Lower leg skin (tissue), 4 donors: ENCODE measurements at regions not wholly inside any gene's neighbourhood (a gene's known extent, or its start where the extent isn't known, plus 50 kb on each side); places are given as distances from the start of the nearest gene placed in this dataset.

Experiments used
- DNase-seq, 2 donors: peaks; one replicate each; pipeline ENCODE4 v3.0.0-alpha.2; 2019; ENCODE audit warnings: low spot score in 2 of 2
- H3K4me3 ChIP-seq: fragments of 200-600 bp; sonication (generic); 2 replicates; pipeline ENCODE4 v1.5.1; 2017; ENCODE audit warnings: mild to moderate bottlenecking, low read depth; ENCODE audit not compliant: poor library complexity, severe bottlenecking
- CTCF ChIP-seq, 3 donors: fragments of 450-650 bp; IDR thresholded peaks; one replicate each; pipeline ENCODE4 v1.5.1; 2016; ENCODE audit warnings: antibody characterized with exemption in 3 of 3, mild to moderate bottlenecking in 3 of 3, moderate library complexity in 2 of 3
- POLR2A ChIP-seq, 2 donors: fragments of 450-650 bp; IDR thresholded peaks; one replicate each; pipeline ENCODE4 v1.6.1; 2016 to 2017; ENCODE audit warnings: antibody characterized with exemption in 2 of 2, mild to moderate bottlenecking in 1 of 2, moderate library complexity in 1 of 2
- WGBS, 2 donors: methylation state at CpG; one replicate each; pipeline ENCODE4 v1.1.5; 2018; 5-methylcytosine and 5-hydroxymethylcytosine counted together
- intact Hi-C: fragments of 100-400 bp; cut with DNase I; formaldehyde crosslinking; loops from one replicate; pipeline ENCODE4 v1.15.0; 2023; ENCODE audit warnings: low total_unique reads

GRCh38 chr14:65941091-65941490 is 528.6 kb downstream of the FUT8 start:
- 74% methylated on average over 4 of the region's 4 CpGs for WGBS, 2 donors
- TF ChIP-seq CTCF (IDR thresholded peaks at IDR 0.05) = no peak
- no peak for DNase-seq
- intact Hi-C loops = no loop called here
- no peak overlapping the region for H3K4me3 ChIP-seq

GRCh38 chr14:65943150-65943549 is 530.6 kb downstream of the FUT8 start:
- H3K4me3 ChIP-seq = no peak overlapping the region
- intact Hi-C loops = no loop called here
- TF ChIP-seq POLR2A (IDR thresholded peaks at IDR 0.05) (no peak), CTCF (IDR thresholded peaks at IDR 0.05) (no peak)

GRCh38 chr14:65943916-65944410 is 531.4 kb downstream of the FUT8 start:
- DNase-seq = no peak
- TF ChIP-seq POLR2A (IDR thresholded peaks at IDR 0.05) = no peak
- no peak for TF ChIP-seq CTCF (IDR thresholded peaks at IDR 0.05)
- no peak overlapping the region for H3K4me3 ChIP-seq
- WGBS, 2 donors = 91 to 93% methylated on average over 5 of the region's 5 CpGs
- intact Hi-C loops = no loop called here

More at GRCh38 chr14:65943150-65943549, 530.6 kb downstream of the FUT8 start:
- no peak for DNase-seq

GRCh38 chr14:65945327-65945726 is 532.8 kb downstream of the FUT8 start:
- TF ChIP-seq CTCF (IDR thresholded peaks at IDR 0.05) (no peak), POLR2A (IDR thresholded peaks at IDR 0.05) (no peak)
- intact Hi-C loops = no loop called here

GRCh38 chr14:65946494-65946893 is 534.0 kb downstream of the FUT8 start:
- WGBS, 2 donors = 80 to 82% methylated on average over 4 of the region's 4 CpGs
- H3K4me3 ChIP-seq = no peak overlapping the region
- intact Hi-C loops = no loop called here
- no peak for DNase-seq
- no peak for TF ChIP-seq CTCF (IDR thresholded peaks at IDR 0.05)
- no peak for TF ChIP-seq POLR2A (IDR thresholded peaks at IDR 0.05)

More at GRCh38 chr14:65945327-65945726, 532.8 kb downstream of the FUT8 start:
- 81 to 86% methylated on average over 3 of the region's 3 CpGs for WGBS, 2 donors
- no peak for DNase-seq
- no peak overlapping the region for H3K4me3 ChIP-seq

GRCh38 chr14:65948302-65948701 is 535.8 kb downstream of the FUT8 start:
- no peak overlapping the region for H3K4me3 ChIP-seq
- DNase-seq = no peak
- WGBS, 2 donors = 56 to 62% methylated on average over 8 of the region's 8 CpGs
- no peak for TF ChIP-seq POLR2A (IDR thresholded peaks at IDR 0.05)
- TF ChIP-seq CTCF (IDR thresholded peaks at IDR 0.05) = no peak
- intact Hi-C loops = no loop called here
